NCI-H2081 (cell line): ENCODE measurements at regions not wholly inside any gene's neighbourhood (a gene's known extent, or its start where the extent isn't known, plus 50 kb on each side); places are given as distances from the start of the nearest gene placed in this dataset.
A peak's percentile ranks its signal among the peaks of the same experiment; 100 is the strongest.

Experiments
- DNase-seq, 2 experiments: peaks; one replicate each; lab custom pipeline; 2025; lab: John Stamatoyannopoulos, UW

DNA sequence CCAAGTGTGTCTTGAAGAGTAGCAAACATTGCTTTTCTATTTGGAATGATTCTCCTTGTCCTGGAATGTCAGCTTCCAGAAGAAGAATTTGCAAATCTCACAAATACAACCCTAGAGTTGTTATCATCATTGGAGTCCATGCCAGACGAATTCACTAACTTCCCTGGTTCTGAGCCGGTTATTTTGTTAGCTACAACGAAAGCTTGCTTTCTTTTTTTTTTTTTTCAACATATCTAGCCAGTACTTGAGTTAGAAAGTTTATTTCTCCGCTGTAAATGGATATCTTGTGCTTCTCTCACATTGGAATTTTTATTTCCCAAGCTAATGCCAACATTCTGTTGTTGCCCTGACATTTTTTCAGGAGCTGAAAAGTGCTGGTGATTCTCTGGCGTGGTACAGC lies 138.1 kb upstream of the POM121L12 start:
- no peak for DNase-seq

- no peak for DNase-seq
These were observed 158.2 kb upstream of the POM121L12 start for GRCh38 chr7:52877240-52877639.

- DNase-seq, result no peak
These were observed 159.0 kb upstream of the POM121L12 start for GRCh38 chr7:52876402-52876801.

GRCh38 chr7:52863652-52864051 lies 171.8 kb upstream of the POM121L12 start:
- no peak for DNase-seq

- DNase-seq, result no peak
These were observed 173.1 kb upstream of the POM121L12 start for GRCh38 chr7:52862321-52862720.

GRCh38 chr7:52857367-52857766 lies 178.1 kb upstream of the POM121L12 start:
- DNase-seq, result no peak

GRCh38 chr7:52854681-52855080 lies 180.8 kb upstream of the POM121L12 start:
- no peak for DNase-seq

- DNase-seq, result no peak
These were observed 183.9 kb upstream of the POM121L12 start for GRCh38 chr7:52851547-52851946.

DNA sequence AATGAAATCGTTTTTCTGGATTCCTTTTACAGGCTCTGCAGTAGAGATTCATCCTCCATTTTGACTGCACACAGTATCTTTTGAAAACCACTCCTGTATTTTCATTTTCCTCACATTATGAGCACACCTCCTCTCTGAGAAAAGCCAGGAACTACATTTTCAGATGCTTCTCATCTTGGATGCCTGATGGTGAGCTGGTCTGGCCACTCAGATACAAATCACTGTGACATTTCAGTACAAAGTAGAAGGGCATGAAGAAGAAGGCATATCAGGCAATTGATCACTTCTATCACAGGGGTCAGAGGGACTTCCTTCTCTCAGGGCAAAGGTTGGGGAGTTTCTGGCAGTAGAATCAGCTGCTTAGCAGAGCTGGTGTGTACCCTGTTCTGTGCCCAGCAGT lies 192.0 kb upstream of the POM121L12 start:
- no peak for DNase-seq

GRCh38 chr7:52842202-52842900 lies 193.1 kb upstream of the POM121L12 start:
- no peak for DNase-seq

- DNase-seq, result no peak
These were observed 196.4 kb upstream of the POM121L12 start for GRCh38 chr7:52838981-52839411.

DNA sequence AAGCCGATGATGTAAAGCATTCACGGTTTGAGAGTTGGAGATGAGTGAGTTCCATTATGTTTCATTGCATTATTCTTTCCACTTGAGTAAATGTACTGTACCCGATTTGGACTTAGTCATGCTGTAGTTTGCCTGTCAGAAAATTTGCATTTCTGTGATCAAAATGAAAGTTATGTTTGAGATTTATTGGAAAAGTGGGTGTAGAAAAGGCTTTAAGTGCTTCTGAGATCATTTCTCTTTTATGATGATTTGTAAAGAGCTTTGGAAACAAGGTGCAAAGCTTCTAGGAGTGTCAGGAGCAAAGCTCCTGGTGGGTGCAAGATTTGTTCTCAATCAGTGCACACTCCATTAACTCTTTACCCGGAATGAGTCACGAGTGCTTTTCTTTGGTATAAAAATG lies 204.1 kb upstream of the POM121L12 start:
- DNase-seq, result no peak

DNA sequence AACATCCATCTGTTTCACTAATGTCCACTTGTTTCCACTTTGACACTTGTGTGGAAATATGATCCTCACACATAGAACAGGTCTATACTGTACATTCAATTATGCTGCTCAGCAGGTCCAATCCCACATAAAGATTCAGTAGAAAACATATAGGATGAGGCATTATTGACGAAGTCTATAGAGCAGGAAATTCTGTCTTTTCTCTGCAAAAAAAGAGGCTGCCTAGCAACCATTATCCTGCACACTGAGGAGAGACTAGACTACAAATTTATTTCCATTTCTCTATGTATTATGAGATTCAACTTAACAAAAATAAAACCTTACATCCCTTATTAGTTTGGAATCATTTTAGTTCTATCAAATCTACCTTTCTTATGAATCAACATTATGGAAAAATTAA lies 204.6 kb upstream of the POM121L12 start:
- DNase-seq, result no peak

DNA sequence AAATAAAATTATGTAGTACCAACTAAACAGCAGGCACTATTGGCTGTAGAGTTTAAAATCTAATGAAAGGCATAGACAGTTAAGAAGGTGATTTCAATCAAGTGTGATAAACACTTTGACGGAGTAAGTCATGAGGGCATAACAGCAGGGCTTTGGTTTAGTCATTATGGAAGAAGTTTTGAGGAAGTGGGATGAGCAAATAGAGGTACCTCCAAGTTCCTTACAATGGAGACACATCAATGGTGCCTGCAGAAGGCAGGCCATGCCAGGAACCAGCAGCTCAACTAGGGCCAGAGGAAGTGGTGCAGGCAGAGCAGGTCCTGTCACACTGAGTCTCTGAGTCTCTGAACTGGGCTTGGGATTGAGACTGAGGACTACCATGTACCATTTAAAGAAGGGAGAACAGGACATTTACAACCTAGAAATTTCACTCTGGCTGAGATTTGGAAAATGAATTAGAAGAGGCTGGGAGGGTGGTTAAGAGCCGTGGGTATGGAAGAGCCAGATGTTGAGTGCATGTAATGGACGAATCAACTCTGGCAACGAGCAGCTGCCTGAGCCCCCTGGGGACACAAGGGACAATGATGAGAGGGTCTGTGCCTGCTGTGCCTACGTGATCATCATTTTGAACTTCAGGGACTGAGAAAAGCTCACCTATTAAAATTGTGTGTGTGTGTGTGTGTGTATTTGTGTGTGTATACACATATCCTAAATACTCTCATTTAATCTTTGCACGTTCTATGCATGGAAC lies 208.7 kb upstream of the POM121L12 start:
- DNase-seq, result no peak

GRCh38 chr7:52825611-52826010 lies 209.8 kb upstream of the POM121L12 start:
- DNase-seq, result no peak

DNA sequence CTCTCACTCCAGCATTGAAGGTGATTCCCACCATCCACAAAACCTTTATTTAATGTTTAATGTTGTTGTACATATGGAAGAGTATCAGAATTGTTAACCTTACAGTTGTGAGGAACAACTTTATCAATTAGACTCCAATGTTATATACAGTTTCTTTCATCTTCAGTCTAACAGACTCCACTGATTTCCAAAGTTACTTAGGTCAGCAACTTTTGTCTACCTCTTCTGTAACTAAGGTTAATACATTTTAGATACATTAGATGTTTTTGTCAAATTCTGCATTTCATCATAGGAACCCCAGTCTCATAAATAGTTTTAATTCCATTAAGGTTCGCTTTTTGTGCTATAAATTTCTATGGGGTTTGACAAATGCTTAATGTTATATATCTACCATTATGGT lies 223.9 kb upstream of the POM121L12 start:
- no peak for DNase-seq

GRCh38 chr7:52799817-52800216 lies 235.6 kb upstream of the POM121L12 start:
- no peak for DNase-seq

DNA sequence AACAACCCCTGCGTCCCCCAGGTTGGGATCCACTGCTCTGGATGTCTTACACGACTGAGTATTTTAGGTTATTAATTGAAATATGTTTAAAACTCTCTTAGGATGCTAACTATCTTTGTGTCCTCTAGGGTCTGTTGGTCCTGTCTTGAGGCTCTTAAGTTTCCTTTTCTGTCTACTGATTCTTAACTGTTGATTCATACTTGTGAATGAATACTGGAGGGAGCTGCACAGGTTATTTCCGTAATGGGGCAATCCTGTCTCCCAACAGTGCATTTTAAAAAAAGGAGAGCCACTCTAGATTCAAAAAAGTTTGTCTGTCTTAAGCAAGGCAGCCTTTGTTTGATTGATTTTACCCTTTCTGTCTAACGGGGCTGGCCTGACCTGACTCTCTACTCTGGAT lies 237.6 kb upstream of the POM121L12 start:
- no peak for DNase-seq

- peak in 1 of 2 experiments; percentile 36 for DNase-seq
These were observed 240.8 kb upstream of the POM121L12 start for GRCh38 chr7:52794621-52795020.

GRCh38 chr7:52791176-52791700 lies 244.2 kb upstream of the POM121L12 start:
- no peak for DNase-seq

DNA sequence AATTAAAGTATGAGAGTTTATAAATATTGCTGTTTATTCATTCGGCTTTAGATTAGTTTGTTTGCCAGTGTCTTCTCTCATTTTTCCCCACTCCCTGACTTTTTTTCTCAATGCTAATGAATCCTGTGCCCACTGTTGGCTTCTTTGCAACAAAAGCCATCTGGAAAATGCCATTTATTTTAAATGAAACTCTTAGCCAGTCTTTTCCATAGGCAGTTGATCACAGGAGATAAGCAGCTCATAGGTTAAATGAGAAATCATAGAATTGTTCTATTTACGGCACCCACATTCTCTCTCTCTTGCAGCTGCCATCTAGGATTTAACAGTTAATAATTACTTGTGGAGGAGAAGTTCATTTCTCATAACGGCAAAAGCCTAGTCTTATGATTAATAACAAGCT lies 249.3 kb upstream of the POM121L12 start:
- no peak for DNase-seq

DNA sequence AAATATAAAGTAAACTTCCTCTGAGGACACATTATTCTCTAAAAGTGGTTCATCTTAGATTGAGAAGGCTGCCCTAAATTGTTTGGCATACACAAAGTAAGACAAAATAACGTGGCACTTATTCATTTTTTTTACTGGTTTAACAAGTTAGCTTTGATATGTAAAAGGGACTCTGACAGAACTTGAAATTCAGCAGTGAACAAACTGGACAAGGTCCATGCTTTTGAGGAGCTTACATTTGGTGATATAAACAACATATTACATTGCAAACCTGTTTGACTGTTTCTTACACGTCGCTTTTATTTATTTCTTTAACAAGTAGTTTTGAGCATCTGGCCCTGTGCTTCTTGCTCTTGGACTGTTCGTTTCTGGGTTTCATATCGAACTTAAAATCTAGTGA lies 253.1 kb upstream of the POM121L12 start:
- no peak for DNase-seq

DNA sequence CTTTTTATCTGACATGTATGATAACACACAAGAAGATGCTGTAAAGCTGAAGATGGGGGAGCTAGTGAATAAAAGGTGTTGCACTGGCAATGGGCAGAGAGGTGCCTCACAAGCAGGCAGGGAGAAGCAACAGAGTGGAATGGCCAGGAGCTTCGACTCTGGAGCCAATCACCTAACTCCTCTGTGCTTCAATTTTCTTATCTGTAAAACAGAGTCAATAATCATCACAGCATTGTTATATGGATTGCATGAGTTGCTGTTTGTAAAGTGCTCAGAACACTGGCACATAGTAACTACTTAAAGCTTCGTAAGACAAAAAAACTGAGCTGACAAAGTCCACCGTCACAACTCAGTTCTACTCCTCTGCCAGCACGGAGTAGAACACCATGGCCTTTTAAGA lies 254.2 kb upstream of the POM121L12 start:
- no peak for DNase-seq
